Central memory CD4-positive, alpha-beta T cell (primary cell): ENCODE measurements at regions not wholly inside any gene's neighbourhood (a gene's known extent, or its start where the extent isn't known, plus 50 kb on each side); places are given as distances from the start of the nearest gene placed in this dataset.
"Not testable (repeated sequence)": the region's sequence is repeated elsewhere in the genome, so short reads cannot be mapped to it uniquely, and the experiment has no call there.

ENCODE experiments used
- DNase-seq: peaks from one replicate; pipeline ENCODE4 v3.0.0; 2022

- no peak for DNase-seq
These were observed 74.9 kb upstream of the GUCY1A1 start for GRCh38 chr4:155591738-155592143.

- no peak for DNase-seq
These were observed 75.7 kb upstream of the GUCY1A1 start for GRCh38 chr4:155590796-155591585.

GRCh38 chr4:155588437-155588836, 78.2 kb upstream of the GUCY1A1 start:
- DNase-seq = no peak

GRCh38 chr4:155587766-155588165, 78.9 kb upstream of the GUCY1A1 start:
- DNase-seq = no peak

GRCh38 chr4:155582971-155583437, 83.6 kb upstream of the GUCY1A1 start:
- DNase-seq = no peak

- no peak for DNase-seq
These were observed 84.6 kb upstream of the GUCY1A1 start for GRCh38 chr4:155582041-155582440.

GRCh38 chr4:155578726-155579370, 87.8 kb upstream of the GUCY1A1 start:
- DNase-seq = no peak

- DNase-seq = no peak
These were observed 88.4 kb upstream of the GUCY1A1 start for GRCh38 chr4:155578219-155578618.

GRCh38 chr4:155574329-155574728, 92.3 kb upstream of the GUCY1A1 start:
- DNase-seq = not testable (repeated sequence)

- no peak for DNase-seq
These were observed 93.5 kb upstream of the GUCY1A1 start for GRCh38 chr4:155573126-155573525.

- DNase-seq = no peak
These were observed 94.4 kb upstream of the GUCY1A1 start for GRCh38 chr4:155572106-155572703.

- DNase-seq = no peak
These were observed 95.3 kb upstream of the GUCY1A1 start for GRCh38 chr4:155571184-155571944.

GRCh38 chr4:155570661-155571060, 96.0 kb upstream of the GUCY1A1 start:
- DNase-seq = no peak

GRCh38 chr4:155569960-155570515, 96.6 kb upstream of the GUCY1A1 start:
- DNase-seq = no peak

- no peak for DNase-seq
These were observed 97.2 kb upstream of the GUCY1A1 start for GRCh38 chr4:155569471-155569870.

GRCh38 chr4:155568641-155569220, 97.9 kb upstream of the GUCY1A1 start:
- no peak for DNase-seq

- no peak for DNase-seq
These were observed 100.3 kb upstream of the GUCY1A1 start for GRCh38 chr4:155566354-155566753.

- no peak for DNase-seq
These were observed 100.9 kb upstream of the GUCY1A1 start for GRCh38 chr4:155565776-155566175.

GRCh38 chr4:155565330-155565729, 101.3 kb upstream of the GUCY1A1 start:
- no peak for DNase-seq

- no peak for DNase-seq
These were observed 101.8 kb upstream of the GUCY1A1 start for GRCh38 chr4:155564880-155565279.

- no peak for DNase-seq
These were observed 102.6 kb upstream of the GUCY1A1 start for GRCh38 chr4:155564086-155564485.

- DNase-seq = no peak
These were observed 106.7 kb upstream of the GUCY1A1 start for GRCh38 chr4:155559915-155560314.
